HEK293 (cell line): ENCODE measurements at regions not wholly inside any gene's neighbourhood (a gene's known extent, or its start where the extent isn't known, plus 50 kb on each side); places are given as distances from the start of the nearest gene placed in this dataset.
A peak's percentile ranks its signal among the peaks of the same experiment; 100 is the strongest.

Experiments used
- CTCF ChIA-PET: fragments of 350-600 bp; formaldehyde crosslinking; extraction: SDS; loops from one replicate; lab custom pipeline; 2021; ENCODE audit warnings: antibody characterized with exemption; lab: Yijun Ruan, JAX
- POLR2A ChIA-PET: fragments of 300-600 bp; formaldehyde crosslinking; extraction: SDS; loops from one replicate; lab custom pipeline; 2020; ENCODE audit warnings: antibody characterized with exemption, inconsistent platforms; lab: Yijun Ruan, JAX
- H3K27ac ChIP-seq: fragments of 200-500 bp; sonication (Bioruptor generic); 2 replicates; pipeline ENCODE4 v1.5.1; 2014; ENCODE audit warnings: low read depth, low read length, control low read depth, inconsistent platforms; ENCODE audit errors: extremely low read depth
- H3K36me3 ChIP-seq, 2 experiments: fragments of 200-500 bp in 1 of 2; sonication (Bioruptor generic) in 1 of 2; 1 replicate in 1 of 2; 2 replicates in 1 of 2; pipeline ENCODE4 v1.5.1; 2014 to 2017; ENCODE audit warnings: inconsistent platforms in 2 of 2, low read length in 2 of 2; ENCODE audit not compliant: control insufficient read depth in 2 of 2, insufficient read depth in 1 of 2
- H3K4me1 ChIP-seq: fragments of 200-500 bp; sonication (Bioruptor generic); 2 replicates; pipeline ENCODE4 v1.5.1; 2014; ENCODE audit warnings: mild to moderate bottlenecking, low read length, inconsistent platforms; ENCODE audit not compliant: control insufficient read depth, insufficient read depth
- H3K4me3 ChIP-seq: 2 replicates; pipeline ENCODE4 v1.5.1; 2011; ENCODE audit warnings: low read depth, mild to moderate bottlenecking, control low read depth, low read length, moderate library complexity
- H3K9me3 ChIP-seq: fragments of 200-500 bp; sonication (Bioruptor generic); 2 replicates; pipeline ENCODE4 v1.5.1; 2014; ENCODE audit warnings: low read depth, low read length, inconsistent platforms; ENCODE audit not compliant: control insufficient read depth, insufficient read depth
- KLF9 ChIP-seq: fragments of 450-650 bp; formaldehyde crosslinking; IDR thresholded peaks from 2 replicates; pipeline ENCODE4 v1.5.1; 2016; ENCODE audit warnings: missing biosample characterization, missing genetic modification characterization, low read depth
- RBAK ChIP-seq: fragments of 450-650 bp; formaldehyde crosslinking; IDR thresholded peaks from 2 replicates; pipeline ENCODE4 v1.5.1; 2016; ENCODE audit warnings: missing biosample characterization, missing genetic modification characterization
- SCRT1 ChIP-seq: fragments of 450-650 bp; formaldehyde crosslinking; IDR thresholded peaks from 2 replicates; pipeline ENCODE4 v1.5.1; 2016; ENCODE audit warnings: missing biosample characterization, missing genetic modification characterization, borderline replicate concordance
- SCRT2 ChIP-seq: fragments of 450-650 bp; formaldehyde crosslinking; IDR thresholded peaks from 2 replicates; pipeline ENCODE4 v1.5.1; 2016; ENCODE audit warnings: missing biosample characterization, missing genetic modification characterization
- YY2 ChIP-seq: fragments of 450-650 bp; formaldehyde crosslinking; IDR thresholded peaks from 2 replicates; pipeline ENCODE4 v1.5.1; 2016; ENCODE audit warnings: missing biosample characterization, missing genetic modification characterization
- ZNF24 ChIP-seq: fragments of 450-650 bp; formaldehyde crosslinking; IDR thresholded peaks from 2 replicates; pipeline ENCODE4 v1.5.1; 2016; ENCODE audit warnings: missing biosample characterization, missing genetic modification characterization
- ZNF596 ChIP-seq: fragments of 450-650 bp; IDR thresholded peaks from 2 replicates; pipeline ENCODE4 v1.5.0; 2018; ENCODE audit warnings: missing biosample characterization, mild to moderate bottlenecking, missing genetic modification characterization, moderate library complexity
- ZNF664 ChIP-seq: fragments of 450-650 bp; formaldehyde crosslinking; IDR thresholded peaks from 2 replicates; pipeline ENCODE4 v1.5.1; 2016; ENCODE audit warnings: missing biosample characterization, missing genetic modification characterization
- ZNF777 ChIP-seq: fragments of 450-650 bp; formaldehyde crosslinking; IDR thresholded peaks from 2 replicates; pipeline ENCODE4 v1.5.1; 2017; ENCODE audit warnings: missing biosample characterization, missing genetic modification characterization, borderline replicate concordance
- TF ChIP-seq, protein P1 (sequence below): fragments of 450-650 bp; formaldehyde crosslinking; conservative IDR thresholded peaks from 2 replicates; pipeline ENCODE4 v1.5.1; 2016; ENCODE audit warnings: low read depth, missing biosample characterization, missing genetic modification characterization
- TF ChIP-seq, protein P2 (sequence below): fragments of 450-650 bp; formaldehyde crosslinking; IDR thresholded peaks from 2 replicates; pipeline ENCODE4 v1.5.1; 2016; ENCODE audit warnings: missing biosample characterization, missing genetic modification characterization, low read depth
- TF ChIP-seq, protein P3 (sequence below): fragments of 450-650 bp; formaldehyde crosslinking; IDR thresholded peaks from 2 replicates; pipeline ENCODE4; 2016; ENCODE audit warnings: missing biosample characterization, missing genetic modification characterization

DNA sequence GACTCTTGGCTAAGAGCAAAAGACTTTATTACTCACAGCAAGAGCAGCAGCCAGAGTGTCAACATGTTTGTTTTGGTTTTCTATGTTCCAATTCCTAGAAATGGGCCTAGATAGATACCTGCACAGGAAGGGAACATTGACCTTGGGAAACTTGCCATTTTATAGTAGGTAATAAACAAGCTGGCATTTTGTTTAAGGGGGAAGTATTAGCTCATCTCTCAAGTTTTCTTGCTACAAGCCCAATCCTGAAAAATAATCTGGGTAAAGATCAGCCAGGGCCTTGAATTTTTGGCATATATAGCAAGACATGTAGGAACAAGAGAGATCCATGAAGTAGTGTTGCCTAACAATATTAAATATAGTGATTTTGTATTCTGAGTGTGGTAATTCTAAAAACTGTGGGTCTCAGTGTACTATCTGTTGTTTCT, 51.4 kb upstream of the RGL1 start:
- ChIA-PET POLR2A (no interaction called here), CTCF (interaction anchor here (0.6 kb wide), 1 partner anchor 1135 kb away, joined by 4 read pairs; no protein-coding TSS in a partner anchor)
- Histone ChIP-seq H3K9me3 (no peaks in the 10 kb centered on the region), H3K27ac (no peak overlapping the region), H3K4me1 (no peaks in the 10 kb centered on the region), H3K4me3 (no peak overlapping the region), H3K36me3 (no peaks in the 10 kb centered on the region)
- TF ChIP-seq ZNF777 (tag by site-specific recombination): no peak
- TF ChIP-seq, protein P1, sequence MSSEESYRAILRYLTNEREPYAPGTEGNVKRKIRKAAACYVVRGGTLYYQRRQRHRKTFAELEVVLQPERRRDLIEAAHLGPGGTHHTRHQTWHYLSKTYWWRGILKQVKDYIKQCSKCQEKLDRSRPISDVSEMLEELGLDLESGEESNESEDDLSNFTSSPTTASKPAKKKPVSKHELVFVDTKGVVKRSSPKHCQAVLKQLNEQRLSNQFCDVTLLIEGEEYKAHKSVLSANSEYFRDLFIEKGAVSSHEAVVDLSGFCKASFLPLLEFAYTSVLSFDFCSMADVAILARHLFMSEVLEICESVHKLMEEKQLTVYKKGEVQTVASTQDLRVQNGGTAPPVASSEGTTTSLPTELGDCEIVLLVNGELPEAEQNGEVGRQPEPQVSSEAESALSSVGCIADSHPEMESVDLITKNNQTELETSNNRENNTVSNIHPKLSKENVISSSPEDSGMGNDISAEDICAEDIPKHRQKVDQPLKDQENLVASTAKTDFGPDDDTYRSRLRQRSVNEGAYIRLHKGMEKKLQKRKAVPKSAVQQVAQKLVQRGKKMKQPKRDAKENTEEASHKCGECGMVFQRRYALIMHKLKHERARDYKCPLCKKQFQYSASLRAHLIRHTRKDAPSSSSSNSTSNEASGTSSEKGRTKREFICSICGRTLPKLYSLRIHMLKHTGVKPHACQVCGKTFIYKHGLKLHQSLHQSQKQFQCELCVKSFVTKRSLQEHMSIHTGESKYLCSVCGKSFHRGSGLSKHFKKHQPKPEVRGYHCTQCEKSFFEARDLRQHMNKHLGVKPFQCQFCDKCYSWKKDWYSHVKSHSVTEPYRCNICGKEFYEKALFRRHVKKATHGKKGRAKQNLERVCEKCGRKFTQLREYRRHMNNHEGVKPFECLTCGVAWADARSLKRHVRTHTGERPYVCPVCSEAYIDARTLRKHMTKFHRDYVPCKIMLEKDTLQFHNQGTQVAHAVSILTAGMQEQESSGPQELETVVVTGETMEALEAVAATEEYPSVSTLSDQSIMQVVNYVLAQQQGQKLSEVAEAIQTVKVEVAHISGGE (tag by site-specific recombination): no peak
- TF ChIP-seq, protein P2, sequence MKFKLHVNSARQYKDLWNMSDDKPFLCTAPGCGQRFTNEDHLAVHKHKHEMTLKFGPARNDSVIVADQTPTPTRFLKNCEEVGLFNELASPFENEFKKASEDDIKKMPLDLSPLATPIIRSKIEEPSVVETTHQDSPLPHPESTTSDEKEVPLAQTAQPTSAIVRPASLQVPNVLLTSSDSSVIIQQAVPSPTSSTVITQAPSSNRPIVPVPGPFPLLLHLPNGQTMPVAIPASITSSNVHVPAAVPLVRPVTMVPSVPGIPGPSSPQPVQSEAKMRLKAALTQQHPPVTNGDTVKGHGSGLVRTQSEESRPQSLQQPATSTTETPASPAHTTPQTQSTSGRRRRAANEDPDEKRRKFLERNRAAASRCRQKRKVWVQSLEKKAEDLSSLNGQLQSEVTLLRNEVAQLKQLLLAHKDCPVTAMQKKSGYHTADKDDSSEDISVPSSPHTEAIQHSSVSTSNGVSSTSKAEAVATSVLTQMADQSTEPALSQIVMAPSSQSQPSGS (tag by site-specific recombination): no peak

DNA sequence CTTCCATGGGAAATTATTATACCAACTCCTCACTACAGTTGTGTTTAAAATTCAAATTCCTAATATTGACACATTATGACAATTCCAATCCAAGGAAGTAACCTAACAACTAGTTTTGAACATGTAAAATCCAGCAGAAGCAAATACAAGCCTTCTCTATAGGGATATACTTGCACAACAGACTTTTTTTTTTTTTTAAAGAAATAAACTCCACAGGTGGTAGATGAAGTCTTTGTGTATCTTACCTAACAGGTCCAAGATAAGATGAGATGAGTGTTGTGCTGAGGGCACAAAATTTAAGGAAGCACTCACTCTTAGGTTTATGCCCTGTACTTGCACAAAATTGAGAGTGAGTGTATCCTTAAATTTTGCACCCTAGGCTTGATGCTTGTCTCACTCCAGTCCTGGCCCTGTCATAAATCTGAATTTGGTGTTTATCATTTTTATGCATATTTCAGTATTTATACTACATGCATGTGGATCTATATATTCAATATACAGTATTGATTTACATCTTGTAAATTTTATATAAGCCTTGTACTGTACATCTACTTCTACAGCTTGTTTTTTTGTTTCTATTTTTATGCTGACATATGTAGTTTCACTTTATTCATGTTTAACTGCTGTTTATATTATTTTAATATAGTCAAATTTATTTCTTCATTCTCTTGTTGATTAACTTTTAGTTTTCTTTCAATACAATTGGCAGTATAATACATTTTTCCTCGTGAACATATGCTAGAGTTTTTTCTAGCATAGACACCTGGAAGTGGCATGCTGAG, 60.6 kb upstream of the RGL1 start:
- H3K4me3 ChIP-seq: no peak overlapping the region
- H3K27ac ChIP-seq: no peak overlapping the region
- peaks cover 0 to 4% of the 10 kb centered on the region in 2 experiments; a peak in 1 of 3 replicates for H3K36me3 ChIP-seq
- ChIA-PET CTCF (interaction anchor here (0.7 kb wide), 1 partner anchor 52 kb away, joined by 6 read pairs; no protein-coding TSS in a partner anchor), POLR2A (no interaction called here)
- peaks cover 3% of the 10 kb centered on the region; the same call in 1 of the 2 replicates for H3K4me1 ChIP-seq
- TF ChIP-seq, protein P3, sequence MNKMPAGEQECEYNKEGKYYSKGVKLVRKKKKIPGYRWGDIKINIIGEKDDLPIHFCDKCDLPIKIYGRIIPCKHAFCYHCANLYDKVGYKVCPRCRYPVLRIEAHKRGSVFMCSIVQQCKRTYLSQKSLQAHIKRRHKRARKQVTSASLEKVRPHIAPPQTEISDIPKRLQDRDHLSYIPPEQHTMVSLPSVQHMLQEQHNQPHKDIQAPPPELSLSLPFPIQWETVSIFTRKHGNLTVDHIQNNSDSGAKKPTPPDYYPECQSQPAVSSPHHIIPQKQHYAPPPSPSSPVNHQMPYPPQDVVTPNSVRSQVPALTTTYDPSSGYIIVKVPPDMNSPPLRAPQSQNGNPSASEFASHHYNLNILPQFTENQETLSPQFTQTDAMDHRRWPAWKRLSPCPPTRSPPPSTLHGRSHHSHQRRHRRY: no peak
- TF ChIP-seq SCRT1 (peak; percentile 66; the same call in 1 of the 2 replicates), SCRT2 (tag by site-specific recombination) (peak; percentile 73), KLF9 (tag by site-specific recombination) (no peak), ZNF24 (tag by site-specific recombination) (no peak), ZNF664 (tag by site-specific recombination) (no peak)
- no peaks in the 10 kb centered on the region for H3K9me3 ChIP-seq

DNA sequence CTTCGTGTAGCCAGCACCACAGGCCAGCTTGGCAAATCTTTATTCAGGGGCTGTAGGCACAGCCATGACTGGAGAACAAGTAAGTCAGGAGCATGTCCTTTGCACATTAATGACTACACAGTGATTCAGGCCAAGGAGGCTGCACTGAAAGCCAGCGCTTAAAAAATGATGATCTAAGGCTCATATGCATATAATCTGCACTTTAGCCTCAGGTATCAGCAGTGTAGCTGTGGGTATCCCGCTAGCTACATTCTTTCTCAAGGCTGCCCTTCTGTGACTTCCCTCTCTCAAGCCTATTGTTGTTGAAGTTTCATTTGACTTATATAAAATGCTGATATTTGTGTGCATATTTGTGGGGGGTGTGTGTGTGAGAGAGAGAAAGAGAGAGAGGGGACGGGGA, 62.6 kb upstream of the RGL1 start:
- Histone ChIP-seq H3K4me1 (peaks cover 3% of the 10 kb centered on the region; the same call in 1 of the 2 replicates), H3K4me3 (no peak overlapping the region), H3K9me3 (no peaks in the 10 kb centered on the region), H3K36me3 (peaks cover 0 to 4% of the 10 kb centered on the region in 2 experiments; a peak in 1 of 3 replicates), H3K27ac (no peak overlapping the region)
- TF ChIP-seq YY2 (tag by site-specific recombination) (no peak), RBAK (tag by site-specific recombination) (no peak), ZNF596 (tag by site-specific recombination) (peak; percentile 49; the same call in 1 of the 2 replicates)
- CTCF ChIA-PET: interaction anchor here (0.9 kb wide), 1 partner anchor 57 kb away, joined by 4 read pairs; no protein-coding TSS in a partner anchor
- POLR2A ChIA-PET: no interaction called here
